ENCODE measurements at regions not wholly inside any gene's neighbourhood (a gene's known extent, or its start where the extent isn't known, plus 50 kb on each side); places are given as distances from the start of the nearest gene placed in this dataset.

DNA sequence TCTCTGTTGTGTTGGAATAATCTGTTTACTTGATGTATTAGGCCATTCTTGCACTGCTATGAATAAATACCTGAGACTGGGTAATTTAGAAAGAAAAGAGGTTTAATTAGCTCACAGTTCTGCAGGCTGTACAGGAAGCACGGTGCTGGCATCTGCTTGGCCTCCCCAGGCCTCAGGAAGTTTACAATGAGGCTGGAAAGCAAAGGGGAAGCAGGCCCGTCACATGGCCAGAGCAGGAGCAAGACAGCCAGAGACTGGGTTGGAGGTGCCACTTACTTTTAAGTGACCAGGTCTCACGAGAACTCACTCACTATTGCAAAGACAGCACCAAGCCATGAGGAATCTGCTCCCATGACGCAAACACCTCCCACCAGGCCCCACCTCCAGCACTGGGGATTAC is 50.6 kb upstream of the FUCA2 start:
- WGBS, 2 experiments (ENCODE audit: extremely low coverage in 1 of 2, insufficient coverage in 1 of 2, insufficient read length in 1 of 2, insufficient replicate concordance in 2 of 2, low coverage in 1 of 2, low lambda C conversion rate in 2 of 2, missing lambda C conversion rate in 1 of 2): 83% methylated on average over 4 of the region's 4 CpGs; no CpG with 5 or more reads in 1 of the 2 experiments
- ChIA-PET CTCF (ENCODE audit: partially characterized antibody) (interaction anchor here (1.1 to 1.9 kb wide), 3 partner anchors 13 to 26 kb away, joined by 3 to 7 read pairs (median 3); no protein-coding TSS in a partner anchor), POLR2A (ENCODE audit: partially characterized antibody) (interaction anchor here (0.6 kb wide), 1 partner anchor 525 kb away, joined by 3 read pairs; no protein-coding TSS in a partner anchor)
- Histone ChIP-seq H3K4me1 (replicated peaks in 1 of 4; ENCODE audit: control insufficient read depth in 3 of 4, insufficient read depth in 4 of 4, low read length in 3 of 4) (no peaks in the 10 kb centered on the region), H3K23ac (ENCODE audit: insufficient read length) (no peak overlapping the region), H2BK20ac (ENCODE audit: low read length) (no peak overlapping the region), H2BK5ac (ENCODE audit: low read depth, low read length) (no peak overlapping the region), H3K4ac (replicated peaks; ENCODE audit: insufficient read length, low read depth, low read length) (no peak overlapping the region), H4K91ac (replicated peaks; ENCODE audit: insufficient read length, low read length) (no peak overlapping the region), H2BK120ac (replicated peaks; ENCODE audit: low read depth, low read length) (no peak overlapping the region), H3K36me3 (ENCODE audit: control insufficient read depth in 2 of 4, insufficient read depth in 4 of 4, low read length in 3 of 4) (no peaks in the 10 kb centered on the region), H2BK15ac (ENCODE audit: low read length) (no peak overlapping the region), H3K9me3 (ENCODE audit: insufficient read depth in 2 of 2, low read depth in 1 of 2, low read length in 1 of 2) (peaks cover 0 to 3% of the 10 kb centered on the region in 2 experiments; a peak in 1 of 4 replicates), H3K23me2 (ENCODE audit: low read depth, low read length) (no peaks in the 10 kb centered on the region; the same call in 1 of the 2 replicates), H2AK5ac (ENCODE audit: low read depth, low read length) (no peak overlapping the region), H3K27me3 (replicated peaks in 1 of 4; ENCODE audit: control insufficient read depth in 3 of 4, extremely low read depth in 1 of 4, insufficient read depth in 3 of 4, low read length in 3 of 4) (no peaks in the 10 kb centered on the region), H2AFZ (ENCODE audit: low read length) (no peak overlapping the region), H2BK12ac (ENCODE audit: low read depth, low read length) (no peak overlapping the region), H3K79me2 (ENCODE audit: control insufficient read depth in 1 of 2, insufficient read depth in 2 of 2, low read length in 2 of 2) (no peaks in the 10 kb centered on the region), H3K18ac (ENCODE audit: extremely low read depth, low read length) (no peak overlapping the region), H3K9ac (replicated peaks in 1 of 4; ENCODE audit: extremely low read depth in 1 of 4, low read depth in 3 of 4, low read length in 3 of 4) (no peak overlapping the region), H3K56ac (replicated peaks; ENCODE audit: insufficient read length, low read depth, low read length) (no peak overlapping the region), H3K4me3 (ENCODE audit: extremely low read depth in 1 of 4, insufficient read depth in 2 of 4, low read depth in 3 of 4, low read length in 4 of 4) (no peak overlapping the region), H3K14ac (ENCODE audit: insufficient read length) (no peak overlapping the region), H3K4me2 (ENCODE audit: insufficient read depth in 1 of 2, low read depth in 2 of 2, low read length in 2 of 2) (no peak overlapping the region), H4K5ac (ENCODE audit: insufficient read length, low read depth, low read length) (no peak overlapping the region), H4K8ac (ENCODE audit: extremely low read depth, insufficient read depth, low read length) (no peak overlapping the region), H4K20me1 (replicated peaks in 1 of 2; ENCODE audit: control insufficient read depth in 1 of 2, insufficient read depth in 2 of 2, low read length in 2 of 2) (no peaks in the 10 kb centered on the region), H3K27ac (ENCODE audit: low read depth, low read length) (no peak overlapping the region), H3K79me1 (ENCODE audit: low read depth, low read length) (no peaks in the 10 kb centered on the region)
- DNase-seq (ENCODE audit: low read depth in 1 of 2, low spot score in 2 of 2) (no peak), FAIRE-seq (no peak)
- TF ChIP-seq RNF2 (IDR thresholded peaks at IDR 0.05; ENCODE audit: borderline replicate concordance, low read depth, low read length, missing control alignments, poor library complexity, severe bottlenecking) (no peak), EZH2 (IDR thresholded peaks at IDR 0.05; ENCODE audit: low read depth, low read length, severe bottlenecking) (no peak), YY1 (IDR thresholded peaks at IDR 0.05; ENCODE audit: low read depth, low read length) (no peak), HDAC6 (IDR thresholded peaks at IDR 0.05; ENCODE audit: low read depth, low read length) (no peak), BACH1 (IDR thresholded peaks at IDR 0.05; ENCODE audit: low read length) (no peak), KDM1A (IDR thresholded peaks at IDR 0.05; ENCODE audit: borderline replicate concordance, low read length) (no peak), BCL11A (IDR thresholded peaks at IDR 0.05; ENCODE audit: low read depth in 2 of 2, low read length in 2 of 2) (no peak), JUND (IDR thresholded peaks at IDR 0.05; ENCODE audit: low read length) (no peak)

Measured in H1 (cell line).